Breast epithelium (tissue), 3 donors: ENCODE measurements at regions not wholly inside any gene's neighbourhood (a gene's known extent, or its start where the extent isn't known, plus 50 kb on each side); places are given as distances from the start of the nearest gene placed in this dataset.

Experiments used
- POLR2A ChIP-seq: fragments of 450-650 bp; IDR thresholded peaks from one replicate; pipeline ENCODE4 v1.6.1; 2016; ENCODE audit warnings: antibody characterized with exemption, mild to moderate bottlenecking, moderate library complexity
- TF ChIP-seq, protein P1 (sequence below), 3 donors: fragments of 450-650 bp; IDR thresholded peaks; one replicate each; pipeline ENCODE4 v1.5.1; 2016 to 2017; ENCODE audit warnings: antibody characterized with exemption in 3 of 3, mild to moderate bottlenecking in 3 of 3, moderate library complexity in 3 of 3

DNA sequence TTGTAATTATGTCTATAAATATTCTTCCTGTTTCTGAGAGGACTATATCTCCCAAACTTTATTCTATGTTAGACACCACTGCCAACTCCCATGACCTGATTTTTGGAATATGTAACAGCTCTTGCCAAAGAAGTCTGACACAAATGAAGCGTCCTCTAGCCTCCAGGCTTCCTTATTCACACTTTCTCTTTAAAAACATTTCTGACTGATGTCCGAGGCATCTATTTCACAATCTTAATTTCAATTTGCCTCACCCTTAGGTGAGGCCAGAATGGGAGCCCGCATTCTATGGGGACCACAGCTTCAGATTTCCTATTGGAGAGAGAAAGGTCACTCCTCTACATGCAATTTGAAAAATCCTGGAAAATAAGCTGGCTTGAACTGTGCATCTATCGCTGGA, 873.2 kb downstream of the GATA3 start:
- TF ChIP-seq, protein P1, sequence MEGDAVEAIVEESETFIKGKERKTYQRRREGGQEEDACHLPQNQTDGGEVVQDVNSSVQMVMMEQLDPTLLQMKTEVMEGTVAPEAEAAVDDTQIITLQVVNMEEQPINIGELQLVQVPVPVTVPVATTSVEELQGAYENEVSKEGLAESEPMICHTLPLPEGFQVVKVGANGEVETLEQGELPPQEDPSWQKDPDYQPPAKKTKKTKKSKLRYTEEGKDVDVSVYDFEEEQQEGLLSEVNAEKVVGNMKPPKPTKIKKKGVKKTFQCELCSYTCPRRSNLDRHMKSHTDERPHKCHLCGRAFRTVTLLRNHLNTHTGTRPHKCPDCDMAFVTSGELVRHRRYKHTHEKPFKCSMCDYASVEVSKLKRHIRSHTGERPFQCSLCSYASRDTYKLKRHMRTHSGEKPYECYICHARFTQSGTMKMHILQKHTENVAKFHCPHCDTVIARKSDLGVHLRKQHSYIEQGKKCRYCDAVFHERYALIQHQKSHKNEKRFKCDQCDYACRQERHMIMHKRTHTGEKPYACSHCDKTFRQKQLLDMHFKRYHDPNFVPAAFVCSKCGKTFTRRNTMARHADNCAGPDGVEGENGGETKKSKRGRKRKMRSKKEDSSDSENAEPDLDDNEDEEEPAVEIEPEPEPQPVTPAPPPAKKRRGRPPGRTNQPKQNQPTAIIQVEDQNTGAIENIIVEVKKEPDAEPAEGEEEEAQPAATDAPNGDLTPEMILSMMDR (IDR thresholded peaks at IDR 0.05), result no peak
- no peak for TF ChIP-seq POLR2A
